ENCODE measurements at regions not wholly inside any gene's neighbourhood (a gene's known extent, or its start where the extent isn't known, plus 50 kb on each side); places are given as distances from the start of the nearest gene placed in this dataset.

DNA sequence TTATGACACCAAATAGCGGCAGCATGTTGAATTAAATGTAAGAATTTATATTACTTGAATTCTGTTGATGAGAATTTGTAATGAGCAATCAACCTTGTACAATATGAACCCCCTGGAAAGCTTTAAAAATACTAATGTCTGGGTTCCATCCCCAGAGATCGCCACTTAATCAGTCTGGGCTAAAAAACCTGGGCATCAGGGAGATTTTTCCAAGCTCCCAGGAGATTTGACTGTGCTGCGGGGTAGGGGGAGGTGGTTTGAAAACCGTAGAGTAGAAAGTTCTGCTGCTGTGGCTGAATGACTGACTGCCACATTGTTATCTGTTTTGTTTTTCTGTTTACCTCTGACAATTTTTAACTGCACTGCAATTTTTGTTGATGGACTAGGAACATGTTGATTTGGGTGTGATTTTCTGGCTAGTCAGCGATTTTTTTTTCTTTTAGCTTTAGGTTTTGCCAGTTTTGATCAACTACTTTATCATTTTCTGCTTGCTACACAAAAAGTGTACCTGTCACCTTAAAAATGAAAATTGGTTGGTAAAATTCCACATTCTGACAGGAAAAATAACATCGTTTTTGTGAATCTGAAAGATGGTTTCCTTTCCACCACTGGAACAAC, 79.3 kb downstream of the PCTP start:
- in situ Hi-C loops (cut with HindIII; ENCODE audit: low sequenced_read_pairs) = no loop called here
- DNase-seq (ENCODE audit: low spot score) = no peak

- DNase-seq (ENCODE audit: low spot score) = peak; percentile 2
- in situ Hi-C loops (cut with HindIII; ENCODE audit: low sequenced_read_pairs) = no loop called here
Observed at GRCh38 chr17:55830699-55831471, 80.0 kb downstream of the PCTP start.

DNA sequence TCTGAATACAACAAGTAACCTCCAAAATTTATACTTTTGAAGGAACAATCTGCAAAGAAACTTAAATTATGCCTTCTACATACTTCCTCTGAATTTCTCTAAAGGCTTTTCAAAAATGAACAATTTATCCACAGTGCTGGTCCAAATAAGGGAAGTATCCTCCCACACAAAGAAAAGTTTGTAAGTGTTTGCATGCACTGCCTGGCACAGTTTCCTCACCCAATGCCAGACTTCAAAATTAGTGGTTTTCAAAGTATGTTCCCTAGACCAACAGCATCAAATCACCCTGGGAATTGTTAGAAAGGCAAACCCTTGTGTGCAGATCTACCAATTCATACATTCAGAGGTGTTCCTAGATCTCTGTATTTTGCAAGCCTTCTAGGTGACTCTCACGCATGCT, 82.5 kb downstream of the PCTP start:
- in situ Hi-C loops (cut with HindIII; ENCODE audit: low sequenced_read_pairs) = no loop called here
- DNase-seq (ENCODE audit: low spot score) = no peak

GRCh38 chr17:55842405-55843158, 91.7 kb downstream of the PCTP start:
- no peak for DNase-seq (ENCODE audit: low spot score)
- in situ Hi-C loops (cut with HindIII; ENCODE audit: low sequenced_read_pairs) = no loop called here

- DNase-seq (ENCODE audit: low spot score) = no peak
- in situ Hi-C loops (cut with HindIII; ENCODE audit: low sequenced_read_pairs) = no loop called here
Observed at GRCh38 chr17:55843785-55844184, 92.9 kb downstream of the PCTP start.

GRCh38 chr17:55845385-55845784, 94.5 kb downstream of the PCTP start:
- in situ Hi-C loops (cut with HindIII; ENCODE audit: low sequenced_read_pairs) = no loop called here
- DNase-seq (ENCODE audit: low spot score) = peak; percentile 1

- in situ Hi-C loops (cut with HindIII; ENCODE audit: low sequenced_read_pairs) = no loop called here
- DNase-seq (ENCODE audit: low spot score) = no peak
Observed at GRCh38 chr17:55846745-55847144, 95.9 kb downstream of the PCTP start.

DNA sequence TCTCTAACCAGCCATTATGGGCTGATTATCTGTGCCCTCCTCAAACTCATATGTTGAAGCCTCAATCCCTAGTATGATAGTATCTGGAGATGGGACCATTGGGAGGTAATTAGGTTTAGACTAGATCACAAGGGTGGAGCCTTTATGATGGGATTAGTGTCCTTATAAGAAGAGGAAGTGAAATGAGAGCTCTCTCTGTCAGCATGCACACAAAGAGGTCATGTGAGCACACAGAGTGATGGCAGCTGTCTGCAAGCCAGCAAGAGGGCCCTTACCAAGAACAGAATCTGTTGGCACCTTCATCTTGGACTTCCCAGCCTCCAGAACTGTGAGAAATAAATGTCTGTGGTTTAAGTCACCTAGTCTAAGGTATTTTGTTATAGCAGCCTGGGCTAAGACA, 101.9 kb downstream of the PCTP start:
- DNase-seq (ENCODE audit: low spot score) = no peak
- in situ Hi-C loops (cut with HindIII; ENCODE audit: low sequenced_read_pairs) = no loop called here

- DNase-seq (ENCODE audit: low spot score) = no peak
- in situ Hi-C loops (cut with HindIII; ENCODE audit: low sequenced_read_pairs) = no loop called here
Observed at GRCh38 chr17:55859301-55859795, 108.5 kb downstream of the PCTP start.

- no peak for DNase-seq (ENCODE audit: low spot score)
- in situ Hi-C loops (cut with HindIII; ENCODE audit: low sequenced_read_pairs) = no loop called here
Observed at GRCh38 chr17:55865072-55865762, 114.4 kb downstream of the PCTP start.

GRCh38 chr17:55870044-55870443, 119.2 kb downstream of the PCTP start:
- in situ Hi-C loops (cut with HindIII; ENCODE audit: low sequenced_read_pairs) = no loop called here
- DNase-seq (ENCODE audit: low spot score) = no peak

DNA sequence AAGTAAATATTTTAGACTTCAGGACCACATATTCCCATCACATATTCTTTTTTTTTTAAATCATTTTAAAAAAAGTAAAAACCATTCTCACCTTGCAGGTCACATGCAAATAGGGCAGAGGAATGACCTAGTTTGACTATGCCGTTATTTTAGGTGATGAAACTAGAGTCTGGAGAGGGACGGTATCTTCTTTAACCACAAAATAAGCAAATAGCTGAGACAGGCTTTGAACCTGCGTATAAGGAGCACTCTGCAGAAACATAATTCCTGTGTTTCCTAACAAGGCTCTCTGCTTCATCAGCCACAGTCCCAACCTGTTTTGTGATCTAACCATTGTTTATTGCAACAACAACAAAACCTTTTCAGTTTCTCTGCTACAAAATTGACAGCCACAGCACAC, 121.5 kb downstream of the PCTP start:
- in situ Hi-C loops (cut with HindIII; ENCODE audit: low sequenced_read_pairs) = no loop called here
- no peak for DNase-seq (ENCODE audit: low spot score)

DNA sequence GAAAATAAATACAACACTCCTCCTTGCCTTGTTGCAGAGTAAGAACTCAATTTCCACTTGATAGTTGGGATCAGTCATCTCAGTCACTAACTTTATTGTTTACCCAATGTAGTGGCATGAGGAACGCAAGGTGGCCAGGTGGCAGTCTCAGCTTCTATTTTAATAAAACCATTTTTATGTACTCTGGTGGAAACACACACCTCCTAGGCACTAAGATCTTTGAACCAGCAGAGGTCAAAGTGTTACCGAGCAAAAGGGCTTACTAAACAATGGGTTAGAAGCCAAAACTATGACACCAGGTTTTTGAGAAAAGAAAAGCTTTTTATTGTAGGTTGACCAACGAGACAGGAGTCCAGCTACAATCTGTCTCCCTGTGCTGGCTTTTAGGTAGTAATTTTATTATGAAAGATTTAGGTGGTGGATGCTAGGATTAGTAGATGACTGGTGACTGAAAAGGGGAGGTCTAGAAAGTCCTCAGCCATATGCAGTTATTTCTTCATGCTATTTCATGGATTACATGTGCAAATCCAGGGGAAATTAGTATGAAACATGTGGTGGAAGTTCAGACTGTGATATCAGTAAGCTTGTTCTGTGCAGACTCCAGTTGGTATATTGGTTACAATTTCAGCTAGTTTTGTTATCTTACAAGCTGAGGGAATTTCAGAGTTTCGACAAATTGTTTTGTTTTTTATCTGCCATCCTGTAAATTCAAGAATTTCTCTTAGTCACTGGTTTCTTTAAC, 122.3 kb downstream of the PCTP start:
- no peak for DNase-seq (ENCODE audit: low spot score)
- in situ Hi-C loops (cut with HindIII; ENCODE audit: low sequenced_read_pairs) = no loop called here

DNA sequence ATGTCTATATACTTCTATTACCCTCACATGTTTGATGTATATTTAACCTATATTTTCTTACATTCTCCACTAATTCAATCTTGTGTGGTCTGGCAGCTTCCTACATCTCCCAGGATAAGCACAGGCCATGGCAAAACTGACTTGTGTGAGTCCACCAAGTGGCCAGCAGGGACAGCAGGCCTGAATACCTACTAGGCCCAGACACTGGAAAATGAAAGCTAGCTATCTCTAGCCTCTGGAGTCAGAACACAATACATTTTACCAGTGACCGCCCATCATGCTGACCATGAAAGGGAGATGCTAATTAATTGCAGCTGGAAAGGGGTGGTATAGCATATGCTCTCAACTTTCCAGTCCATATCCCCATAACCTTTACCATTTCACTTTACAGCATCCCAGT, 132.3 kb downstream of the PCTP start:
- no peak for DNase-seq (ENCODE audit: low spot score)
- in situ Hi-C loops (cut with HindIII; ENCODE audit: low sequenced_read_pairs) = no loop called here

DNA sequence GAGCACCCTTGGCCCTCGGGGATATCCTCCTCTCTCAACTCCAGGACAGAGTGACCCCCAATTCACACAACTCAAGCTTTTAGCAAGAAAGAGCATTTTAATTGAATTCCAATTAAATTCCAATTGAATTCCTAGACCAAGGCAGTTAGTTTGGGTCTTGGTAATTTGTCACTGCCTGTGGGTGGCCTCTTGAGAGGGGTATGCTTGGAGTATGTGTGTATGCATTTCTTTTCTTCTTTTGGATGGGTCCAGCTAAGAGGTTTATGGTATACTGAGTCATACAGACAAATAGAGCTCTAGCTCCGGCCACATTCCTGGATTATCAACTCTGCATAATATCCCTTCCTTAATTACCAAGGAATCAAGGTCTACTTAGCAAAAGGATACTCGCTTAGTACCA, 136.7 kb downstream of the PCTP start:
- DNase-seq (ENCODE audit: low spot score) = no peak
- in situ Hi-C loops (cut with HindIII; ENCODE audit: low sequenced_read_pairs) = no loop called here

- DNase-seq (ENCODE audit: low spot score) = no peak
- in situ Hi-C loops (cut with HindIII; ENCODE audit: low sequenced_read_pairs) = no loop called here
Observed at GRCh38 chr17:55889271-55889670, 138.4 kb downstream of the PCTP start.

GRCh38 chr17:55895112-55895759, 144.4 kb downstream of the PCTP start:
- in situ Hi-C loops (cut with HindIII; ENCODE audit: low sequenced_read_pairs) = no loop called here
- DNase-seq (ENCODE audit: low spot score) = no peak

DNA sequence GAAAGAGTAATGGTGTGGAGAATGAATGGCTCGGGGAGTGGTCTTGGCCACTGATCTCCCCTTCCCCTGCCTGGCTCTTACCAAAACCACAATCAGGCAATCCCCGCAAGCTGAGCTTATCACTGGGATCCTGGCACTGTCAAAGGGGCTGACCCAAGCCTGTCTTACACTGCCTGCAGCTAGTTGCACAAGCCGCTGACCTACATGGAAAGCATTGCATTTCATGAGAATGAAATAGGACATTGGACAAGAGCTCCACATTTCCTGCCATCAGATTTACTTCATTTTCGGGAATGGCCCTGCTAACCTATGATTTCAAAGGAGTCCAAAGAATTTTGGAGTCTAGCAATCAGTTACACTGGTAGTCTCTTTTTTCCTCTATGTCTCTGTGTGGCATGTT, 146.4 kb downstream of the PCTP start:
- in situ Hi-C loops (cut with HindIII; ENCODE audit: low sequenced_read_pairs) = no loop called here
- peak; percentile 3 for DNase-seq (ENCODE audit: low spot score)

DNA sequence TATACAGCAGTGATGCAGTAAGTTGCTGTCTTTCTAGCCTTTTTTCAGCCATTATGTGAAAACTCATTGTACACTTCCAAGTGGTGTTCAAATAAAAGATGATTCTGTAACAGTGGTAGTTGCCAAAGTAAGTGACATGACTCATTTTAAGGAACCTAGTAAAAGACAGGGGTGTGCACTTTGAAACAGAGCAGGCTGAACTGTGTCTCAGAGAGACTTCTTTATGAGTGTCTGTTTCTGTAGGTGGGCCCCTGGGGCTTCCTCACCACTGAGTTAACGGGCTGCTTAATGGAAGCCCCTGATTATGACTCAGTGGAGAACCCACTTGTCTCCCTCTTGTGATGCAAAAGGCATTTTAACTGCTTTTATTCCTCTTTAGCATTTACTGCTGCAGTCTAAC, 147.3 kb downstream of the PCTP start:
- DNase-seq (ENCODE audit: low spot score) = no peak
- in situ Hi-C loops (cut with HindIII; ENCODE audit: low sequenced_read_pairs) = no loop called here
